Left kidney (tissue), 1 donor: ENCODE measurements at regions not wholly inside any gene's neighbourhood (a gene's known extent, or its start where the extent isn't known, plus 50 kb on each side); places are given as distances from the start of the nearest gene placed in this dataset.
"Not testable (repeated sequence)": the region's sequence is repeated elsewhere in the genome, so short reads cannot be mapped to it uniquely, and the experiment has no call there.

Source experiments
- DNase-seq: peaks from one replicate; pipeline ENCODE4 v3.0.0-alpha.2; 2013

DNA sequence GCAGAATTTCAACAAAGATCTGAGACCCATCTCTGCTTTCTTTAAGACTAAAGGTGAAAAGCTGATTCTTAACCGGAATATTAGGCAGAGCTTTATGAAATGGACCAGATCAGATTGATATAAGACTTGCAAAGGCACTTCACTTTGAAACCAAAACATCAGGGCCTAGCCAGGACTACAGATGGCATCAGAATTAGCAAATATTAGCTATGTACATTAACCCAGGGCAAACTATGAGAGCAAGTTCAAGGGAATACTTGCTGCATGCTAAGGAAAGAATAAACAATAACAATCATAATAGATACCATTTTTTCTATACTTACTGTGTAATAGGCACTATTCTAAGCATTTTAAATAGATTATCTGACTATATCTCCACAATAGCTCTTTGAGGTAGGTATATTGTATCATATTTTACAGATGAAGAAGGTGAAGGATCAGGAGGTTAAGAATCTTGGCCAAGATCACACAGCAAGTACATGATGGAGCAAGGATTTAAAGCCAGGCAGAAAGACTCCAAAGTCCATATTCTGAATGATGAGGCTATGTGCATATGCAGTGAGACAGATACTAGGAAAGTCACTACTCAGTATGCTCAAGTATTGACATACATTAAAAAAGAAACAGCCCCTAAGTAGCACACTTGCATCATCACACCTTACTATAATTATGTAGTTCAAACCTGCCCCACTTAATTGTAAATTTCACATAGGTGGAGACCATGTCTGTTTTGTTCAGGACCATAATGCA is 209.3 kb upstream of the PKN2 start:
- DNase-seq, result no peak

DNA sequence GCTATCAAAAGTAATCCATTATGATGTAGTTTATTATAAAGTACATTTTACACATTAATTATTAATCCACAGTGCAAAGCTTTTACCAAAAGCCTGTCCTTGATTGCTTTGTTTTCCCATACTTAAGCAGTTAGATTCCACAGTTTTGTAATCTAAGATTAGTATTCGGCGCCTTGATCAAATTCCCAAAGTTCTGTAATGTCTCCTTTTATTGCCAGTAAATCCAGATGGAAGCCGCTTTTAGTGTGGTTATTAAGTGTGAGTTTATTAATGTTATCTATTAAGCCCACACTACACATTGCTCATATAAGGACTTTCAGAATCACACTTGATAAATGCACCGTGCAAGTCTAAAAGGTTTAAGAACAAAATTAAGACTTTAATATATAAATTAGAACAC is 199.2 kb upstream of the PKN2 start:
- DNase-seq, result no peak

DNA sequence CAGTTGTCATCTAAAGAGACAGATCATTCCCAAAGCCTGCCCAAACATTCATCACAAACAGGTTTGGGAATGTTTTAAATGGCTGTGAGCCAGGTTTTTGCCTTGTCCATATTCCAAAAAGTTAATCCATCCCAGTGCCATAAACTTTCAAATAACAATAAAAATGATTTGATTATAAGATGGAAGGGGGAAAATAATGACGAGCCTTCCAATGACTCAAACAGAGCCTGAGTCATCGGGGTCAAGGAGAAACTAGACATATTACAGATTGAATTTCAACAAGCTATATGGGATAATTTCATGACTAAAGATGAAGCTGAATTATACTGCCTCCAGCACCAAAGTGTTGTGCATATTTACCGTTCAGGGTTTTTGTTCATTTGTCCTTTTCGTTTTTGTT is 195.8 kb upstream of the PKN2 start:
- no peak for DNase-seq

DNA sequence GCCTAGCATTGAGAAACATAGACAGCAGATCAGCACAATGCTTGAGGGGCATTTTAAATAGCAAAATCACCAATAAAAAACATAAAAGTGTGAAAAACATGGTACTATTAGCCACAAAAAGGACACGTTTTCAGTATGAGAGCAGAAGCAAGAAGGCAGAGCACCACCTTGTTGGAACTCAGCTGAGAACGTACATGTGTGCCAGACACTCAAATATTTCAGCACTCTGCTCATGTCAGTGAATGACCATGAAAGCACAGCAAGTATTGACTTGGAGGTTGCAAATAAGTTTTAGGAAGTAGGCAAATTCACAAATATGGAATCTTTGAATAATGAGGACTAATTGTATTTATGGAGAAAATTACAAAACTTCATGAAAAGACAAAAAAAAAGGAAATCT is 193.4 kb upstream of the PKN2 start:
- DNase-seq, result no peak

DNA sequence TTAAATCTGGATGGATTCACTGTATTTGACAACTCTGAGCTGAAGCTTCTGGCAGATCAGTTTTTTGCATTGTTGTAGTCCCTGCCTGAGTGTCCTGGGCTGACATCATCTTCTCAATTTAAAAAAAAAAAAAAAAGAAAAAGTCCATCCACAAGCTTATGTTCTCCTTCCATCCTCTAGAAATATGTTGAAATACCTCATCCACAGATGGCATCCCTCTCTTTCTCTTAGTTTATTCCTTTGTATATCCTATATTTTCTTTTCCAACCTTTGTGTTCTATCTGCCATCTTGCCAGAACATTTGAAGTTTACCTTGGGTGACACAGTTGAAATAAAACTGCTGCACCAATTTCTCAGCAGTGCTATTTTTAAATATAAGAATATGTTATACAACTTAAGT is 184.4 kb upstream of the PKN2 start:
- no peak for DNase-seq

DNA sequence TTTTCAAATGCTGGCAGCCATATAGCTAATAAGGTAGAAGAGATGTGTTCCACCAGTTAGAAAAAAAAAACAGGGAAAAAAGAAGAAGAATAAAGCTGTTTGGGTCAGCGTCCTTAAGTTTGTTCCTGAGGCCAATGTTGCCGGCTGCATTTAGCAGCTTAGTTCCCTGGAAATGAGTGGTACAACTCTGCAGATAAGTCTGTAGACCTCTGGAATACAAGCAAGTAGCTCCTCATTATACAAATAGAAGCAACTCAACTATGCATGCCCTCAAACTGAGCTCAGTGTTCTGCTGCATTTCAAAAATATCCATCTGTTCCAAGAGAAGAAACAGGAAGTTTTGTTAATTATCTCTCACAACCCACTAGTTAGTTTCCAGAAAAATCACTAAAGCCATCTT is 181.2 kb upstream of the PKN2 start:
- no peak for DNase-seq

DNA sequence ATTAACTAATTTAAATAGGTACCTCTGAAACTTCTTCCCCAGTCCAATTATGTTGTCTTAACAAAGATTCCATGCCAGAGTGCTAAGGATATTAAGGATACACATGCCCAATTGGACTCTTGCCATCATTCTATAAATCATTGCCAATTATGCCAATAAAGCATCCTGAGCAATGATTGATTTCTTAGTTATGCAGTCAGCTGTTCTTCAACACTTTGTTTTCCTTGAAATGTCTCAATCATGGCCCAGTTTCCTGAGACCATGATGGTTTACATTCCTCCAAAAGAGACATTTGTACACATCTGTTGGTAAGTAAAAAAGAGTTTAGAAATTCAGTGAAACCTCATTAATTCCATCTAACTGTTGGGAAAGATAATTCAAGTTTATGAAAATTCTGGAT is 180.4 kb upstream of the PKN2 start:
- DNase-seq, result no peak

DNA sequence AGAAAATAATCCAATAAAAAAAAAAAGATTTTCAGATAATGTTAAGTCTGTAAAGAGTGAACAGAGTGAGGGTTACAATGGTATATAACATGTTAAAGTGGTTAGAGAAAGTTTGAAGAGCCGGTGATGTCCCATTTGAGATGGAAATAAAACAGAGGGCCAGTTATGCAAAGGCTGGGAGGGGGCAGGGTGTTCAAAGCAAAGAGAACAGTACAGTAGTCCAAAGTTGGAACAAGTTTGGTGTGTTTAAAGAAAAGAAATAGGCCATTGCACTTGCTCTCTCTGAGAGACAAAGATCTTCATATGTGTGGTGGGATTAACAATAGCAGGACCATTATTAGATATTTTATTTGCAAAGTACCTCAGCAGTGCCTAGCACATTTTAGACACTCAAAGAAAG is 179.5 kb upstream of the PKN2 start:
- no peak for DNase-seq

DNA sequence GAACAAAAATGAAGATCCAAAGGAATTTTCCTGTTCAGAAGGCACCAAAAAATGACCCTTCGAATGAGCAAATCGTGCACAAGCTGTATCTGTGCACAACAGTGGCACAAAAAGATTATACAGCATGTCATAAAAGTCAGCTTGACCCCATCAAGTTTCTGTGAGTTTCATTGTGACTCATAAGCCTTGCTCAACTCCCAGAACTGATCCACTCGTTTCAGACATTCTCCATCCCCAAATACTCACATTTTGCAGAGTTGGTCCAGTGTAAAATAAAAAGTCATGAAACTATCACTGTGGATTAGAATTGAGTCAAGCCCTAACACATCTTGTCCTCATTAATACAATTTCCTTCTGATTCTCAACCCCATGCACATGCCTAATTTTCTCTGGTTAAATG is 174.7 kb upstream of the PKN2 start:
- no peak for DNase-seq

DNA sequence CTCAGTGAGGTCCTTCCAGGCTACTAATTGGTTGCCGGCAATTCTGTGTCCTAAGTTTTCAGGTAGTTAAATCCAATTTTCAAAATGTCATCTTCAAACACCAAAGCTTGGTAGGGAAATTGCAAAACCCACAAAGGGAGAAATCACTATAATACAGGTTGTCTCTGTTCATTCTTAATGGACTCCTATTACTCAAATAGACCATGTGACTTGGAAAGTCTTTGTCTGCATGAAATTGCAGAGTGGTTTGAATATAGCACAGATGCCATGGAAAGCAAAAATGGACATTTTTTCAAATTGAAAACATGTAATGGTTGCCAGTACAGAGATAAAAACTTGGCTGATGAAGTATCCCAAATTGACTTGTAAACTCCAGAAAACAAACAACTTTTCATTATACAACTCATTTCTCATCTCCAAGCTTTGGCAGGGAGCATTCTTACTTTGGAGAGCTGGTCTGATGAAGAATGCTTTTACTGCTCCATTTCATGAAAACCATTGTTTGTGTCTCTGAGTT is 169.5 kb upstream of the PKN2 start:
- no peak for DNase-seq

DNA sequence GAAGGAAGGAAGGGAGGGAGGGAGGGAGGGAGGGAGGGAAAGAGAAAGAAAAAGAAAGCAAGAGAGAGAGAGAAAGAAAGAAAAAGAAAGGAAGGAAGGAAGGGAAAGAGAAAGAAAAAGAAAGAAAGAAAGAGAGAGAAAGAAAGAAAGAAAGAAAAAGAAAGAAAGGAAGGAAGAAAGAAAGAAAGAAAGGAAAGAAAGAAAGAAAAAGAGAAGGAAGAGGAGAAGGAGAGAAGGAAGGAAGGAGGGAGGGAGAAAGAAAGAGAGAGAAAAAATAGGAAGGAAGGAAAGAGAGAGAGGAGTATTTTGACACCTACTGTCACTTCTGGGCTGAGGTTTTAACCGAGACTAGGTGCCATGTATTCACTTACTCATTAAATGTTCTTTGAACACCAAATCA is 166.6 kb upstream of the PKN2 start:
- DNase-seq, result not testable (repeated sequence)

DNA sequence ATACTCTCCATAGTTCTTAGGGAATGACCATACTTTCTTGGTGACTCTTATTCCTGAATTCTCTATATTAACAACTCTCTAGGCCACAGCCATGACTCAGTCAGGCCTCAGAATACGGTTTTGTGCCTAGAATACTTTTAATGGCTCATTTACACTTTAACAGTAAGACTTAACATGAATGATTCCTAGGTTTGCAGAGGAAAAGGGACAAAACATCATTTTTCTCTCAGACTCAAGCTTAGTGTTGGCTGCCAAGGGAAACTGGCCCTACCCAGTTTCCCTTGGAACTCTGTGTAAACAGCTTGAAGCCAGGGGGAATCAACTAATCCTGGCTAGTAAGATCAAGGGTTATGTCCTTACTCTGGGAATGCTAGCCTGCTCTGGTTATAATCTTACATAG is 164.9 kb upstream of the PKN2 start:
- no peak for DNase-seq

DNA sequence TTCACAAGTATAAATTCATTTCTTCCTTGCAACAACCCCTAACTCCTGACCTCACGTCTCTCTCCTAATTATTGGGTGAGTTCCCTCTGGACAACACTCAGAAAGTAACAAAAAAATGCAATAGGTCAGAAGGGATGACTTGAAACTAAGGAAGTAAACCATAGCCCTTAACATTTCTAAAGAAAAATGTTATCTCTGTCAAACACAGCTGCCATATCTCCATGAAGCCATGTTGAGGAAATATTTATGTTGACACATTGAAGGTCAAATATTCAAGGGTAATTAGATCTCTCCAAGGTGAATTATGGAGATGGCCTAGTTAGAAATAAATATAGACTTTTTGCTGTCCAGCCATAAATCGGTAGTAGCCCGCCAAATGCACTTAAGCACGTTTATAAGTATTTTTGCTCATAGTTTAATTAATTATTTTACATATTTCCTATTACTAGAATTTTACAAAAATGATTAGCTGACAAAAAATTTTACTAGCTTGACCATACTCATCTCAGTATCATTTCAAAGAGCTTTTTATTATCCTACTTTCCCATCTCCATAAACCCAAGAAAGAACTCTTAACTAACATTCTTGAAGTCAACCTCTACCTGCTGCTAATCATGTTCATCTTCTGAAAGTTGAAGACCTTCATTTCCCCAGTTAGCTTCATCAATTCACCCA is 160.1 kb upstream of the PKN2 start:
- no peak for DNase-seq

DNA sequence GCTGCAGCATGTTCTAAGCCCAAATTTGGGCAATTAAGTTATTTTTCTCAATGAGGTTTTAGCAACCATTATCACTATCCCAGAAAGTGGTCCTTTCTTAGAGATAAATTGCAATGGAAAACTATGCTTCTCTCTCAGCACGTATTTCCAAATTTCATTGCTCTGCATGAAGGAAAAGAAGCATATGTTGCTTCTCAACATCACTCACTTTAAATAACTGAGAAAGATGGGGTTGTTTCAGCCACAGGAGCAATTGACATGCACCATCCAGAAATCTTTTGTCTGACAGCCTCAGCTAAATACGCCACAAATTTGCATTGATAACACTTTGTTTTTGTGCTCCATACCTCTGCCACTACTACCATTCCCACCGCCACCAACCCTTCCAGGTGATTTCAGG is 157.6 kb upstream of the PKN2 start:
- no peak for DNase-seq

DNA sequence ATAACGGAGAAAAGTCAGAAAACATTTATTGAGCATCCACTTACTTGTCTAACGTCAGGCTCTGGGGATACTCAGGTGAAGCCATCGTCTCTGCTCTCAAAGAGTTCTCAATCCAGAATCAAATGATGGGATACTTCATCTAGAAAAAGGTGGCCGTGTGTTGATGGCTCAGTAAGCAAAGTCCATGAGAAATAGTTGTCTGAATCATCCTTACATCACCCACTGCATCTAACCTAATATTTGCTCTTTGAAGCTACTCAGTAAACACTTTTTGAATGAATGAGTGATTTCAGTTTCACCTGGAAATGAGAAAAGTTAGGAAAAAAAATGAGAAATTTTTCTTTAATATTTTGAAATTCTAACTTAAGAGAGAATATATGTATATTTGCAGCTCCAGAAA is 155.3 kb upstream of the PKN2 start:
- DNase-seq, result no peak

DNA sequence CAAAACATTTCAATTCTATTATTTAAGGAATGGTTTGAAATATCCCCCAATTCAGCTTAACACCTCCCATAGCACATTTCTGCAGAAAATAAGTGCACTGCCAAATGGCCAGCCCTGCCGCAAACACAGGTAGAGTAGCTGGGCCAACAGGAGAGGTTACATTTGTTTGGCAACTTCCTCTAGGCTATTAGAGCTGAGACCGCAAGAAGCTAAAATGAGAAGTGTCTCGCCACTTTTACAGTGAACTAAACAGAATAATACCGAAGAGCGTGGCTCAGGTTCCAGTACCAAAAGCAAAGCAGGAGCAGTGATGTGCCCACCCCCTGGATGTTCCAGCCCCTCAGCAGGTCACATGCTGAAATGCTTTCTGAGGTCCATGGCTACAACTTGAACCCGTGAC is 154.5 kb upstream of the PKN2 start:
- no peak for DNase-seq

DNA sequence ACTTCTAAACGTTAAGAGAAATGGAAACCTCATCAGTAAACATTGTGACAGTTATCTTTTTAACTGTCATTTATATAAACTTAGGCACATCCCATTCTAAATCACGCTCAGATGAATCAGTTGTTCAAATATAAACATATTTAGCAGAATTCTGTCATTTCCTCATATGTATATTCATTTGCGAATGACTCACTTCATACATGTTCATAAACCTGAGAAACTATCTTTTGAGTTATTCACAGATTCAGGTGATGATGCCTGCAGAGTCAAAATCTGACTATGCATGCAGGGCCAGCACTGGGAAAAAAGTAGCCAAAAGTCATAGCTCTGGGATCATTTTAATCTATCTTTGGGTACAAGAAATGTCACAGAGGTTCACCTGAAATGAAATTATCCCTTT is 153.8 kb upstream of the PKN2 start:
- no peak for DNase-seq

DNA sequence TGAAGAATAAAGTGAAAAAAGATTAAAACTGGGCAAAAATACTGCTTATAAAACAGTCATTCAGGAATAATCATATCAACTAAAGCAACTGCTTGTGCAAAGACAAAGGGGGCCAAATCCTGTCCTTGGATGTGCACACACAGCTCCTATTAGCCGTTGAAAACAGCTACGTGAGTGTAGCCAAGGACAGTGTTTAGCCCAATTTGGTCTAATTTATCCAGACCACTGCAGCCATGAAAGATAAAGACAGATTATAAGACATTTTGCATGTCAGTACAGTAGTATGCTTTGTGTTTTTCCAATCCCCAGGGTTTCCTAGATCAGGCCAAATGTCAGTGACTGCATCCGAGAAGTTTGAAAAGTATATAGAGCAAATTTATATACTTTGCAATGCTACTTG is 146.3 kb upstream of the PKN2 start:
- DNase-seq, result no peak

DNA sequence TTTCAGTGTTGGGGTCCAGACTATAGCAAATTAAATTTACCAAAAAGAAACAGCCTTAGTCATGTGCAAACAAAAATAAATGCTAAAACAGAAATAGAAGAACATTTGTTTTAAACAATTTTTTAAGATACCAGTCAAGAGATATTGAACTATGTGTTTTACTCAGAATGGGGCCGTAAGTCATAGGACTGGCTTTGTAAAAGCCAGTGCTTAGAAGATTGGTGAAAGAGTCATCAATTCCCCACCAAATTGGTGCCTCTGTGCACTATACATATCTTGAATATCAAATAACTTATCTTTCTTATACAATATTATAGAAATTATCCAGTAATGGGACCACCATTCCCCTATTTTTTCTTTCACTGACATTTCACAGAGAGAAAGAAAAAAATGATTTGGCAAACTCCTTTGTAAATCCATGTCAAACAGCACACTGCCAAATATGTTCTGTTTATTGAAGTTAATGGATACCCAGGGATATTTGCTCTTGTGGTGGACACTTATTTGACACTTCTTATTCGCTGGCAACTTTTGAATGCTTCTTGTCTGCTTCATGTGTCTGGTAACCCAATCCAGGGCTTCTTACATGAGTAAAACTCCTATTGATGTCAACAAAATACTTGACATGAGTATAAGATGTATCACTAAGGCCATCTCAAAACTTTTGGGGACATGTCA is 145.7 kb upstream of the PKN2 start:
- no peak for DNase-seq

DNA sequence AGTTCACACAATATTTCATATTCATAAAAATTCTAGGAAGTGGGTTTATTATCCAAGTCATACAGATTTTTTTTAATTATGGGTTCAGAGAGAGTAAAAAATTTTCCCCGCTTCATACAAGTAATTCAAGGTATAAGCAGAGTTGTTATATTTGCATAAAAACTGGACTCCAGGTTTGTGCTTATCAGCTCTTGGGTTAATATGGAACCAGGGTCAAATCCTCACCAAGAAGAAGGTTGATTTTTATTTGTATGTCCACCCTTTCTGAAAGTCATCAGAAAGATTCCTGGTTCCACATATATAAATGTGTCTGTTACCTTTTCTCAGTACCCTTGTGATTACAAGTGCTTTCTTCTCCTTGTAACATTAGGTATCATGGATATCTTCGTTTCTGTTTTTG is 143.8 kb upstream of the PKN2 start:
- DNase-seq, result no peak

DNA sequence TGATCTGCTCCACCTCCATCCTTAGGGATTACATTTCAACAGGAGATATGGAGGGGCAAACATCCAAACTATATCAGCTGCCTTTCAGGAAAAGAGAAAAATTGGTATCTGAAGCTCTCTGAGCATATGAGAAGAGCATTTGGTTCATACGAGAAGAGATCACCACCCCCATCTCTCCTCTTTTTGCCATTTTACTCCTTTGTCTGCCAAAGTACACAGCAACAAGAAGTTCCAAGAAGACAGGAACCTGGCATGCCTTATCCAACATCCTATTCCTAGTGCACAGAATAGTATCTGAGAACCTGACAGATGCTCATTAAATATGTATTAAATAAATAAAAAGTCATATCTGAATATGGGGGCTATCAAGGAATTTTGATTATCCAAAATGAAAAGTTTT is 142.5 kb upstream of the PKN2 start:
- DNase-seq, result no peak

DNA sequence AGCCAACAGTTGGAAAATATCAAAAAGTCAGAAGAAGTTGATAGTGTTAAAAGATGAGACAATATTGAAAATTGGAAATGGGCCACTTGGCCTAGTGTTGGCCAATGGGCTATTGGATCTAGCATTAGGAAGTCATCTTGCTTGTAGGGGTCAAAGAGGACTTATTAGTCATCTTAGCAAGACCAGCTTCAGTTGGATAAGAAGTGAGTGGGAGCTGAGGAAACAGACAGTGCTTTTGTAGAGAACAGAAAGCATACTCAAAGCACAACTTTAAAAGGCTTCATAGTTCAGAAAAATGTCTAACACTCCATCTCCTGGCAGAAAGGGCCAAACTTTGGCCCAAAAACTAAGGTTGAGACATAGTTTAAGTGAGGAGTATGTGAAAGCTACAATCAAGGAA is 139.9 kb upstream of the PKN2 start:
- DNase-seq, result no peak

DNA sequence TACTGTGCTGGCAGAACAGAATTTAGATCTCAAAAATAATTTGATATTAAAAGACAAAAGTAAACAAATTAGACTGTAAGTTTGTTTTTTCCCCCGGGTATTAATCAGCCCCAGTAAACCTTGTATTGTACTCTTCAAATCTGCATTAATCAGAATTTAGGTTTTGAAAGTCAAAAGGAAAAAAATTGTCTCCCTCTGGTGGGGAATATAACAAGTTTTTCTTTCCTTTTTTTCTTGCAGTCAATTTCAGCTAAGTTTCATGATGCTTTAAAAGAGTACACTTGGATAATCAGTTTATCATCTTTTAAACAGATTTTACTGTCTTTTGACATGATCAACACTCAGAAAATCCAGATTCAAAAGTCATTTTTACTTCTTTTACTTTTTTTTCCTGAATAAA is 134.5 kb upstream of the PKN2 start:
- peak; percentile 17 for DNase-seq

DNA sequence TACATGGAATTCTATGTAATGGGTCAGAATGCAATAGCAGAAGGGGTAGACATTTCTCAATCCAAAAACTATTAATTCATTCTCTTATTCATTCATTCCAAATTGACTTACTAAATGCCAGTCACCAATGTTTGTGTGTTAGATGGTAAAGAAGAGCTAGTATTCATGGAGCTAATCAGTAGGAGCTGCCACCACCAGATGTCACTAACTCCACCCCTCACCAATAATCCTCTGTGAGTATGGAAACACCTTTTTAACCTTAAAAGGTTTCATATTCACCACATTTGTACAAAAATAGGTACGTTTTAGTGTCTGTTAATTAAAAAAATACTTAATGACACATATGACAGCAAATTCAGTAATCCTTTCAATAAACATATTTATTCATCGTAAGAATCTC is 131.8 kb upstream of the PKN2 start:
- no peak for DNase-seq
